ENCODE measurements at regions not wholly inside any gene's neighbourhood (a gene's known extent, or its start where the extent isn't known, plus 50 kb on each side); places are given as distances from the start of the nearest gene placed in this dataset.

DNA sequence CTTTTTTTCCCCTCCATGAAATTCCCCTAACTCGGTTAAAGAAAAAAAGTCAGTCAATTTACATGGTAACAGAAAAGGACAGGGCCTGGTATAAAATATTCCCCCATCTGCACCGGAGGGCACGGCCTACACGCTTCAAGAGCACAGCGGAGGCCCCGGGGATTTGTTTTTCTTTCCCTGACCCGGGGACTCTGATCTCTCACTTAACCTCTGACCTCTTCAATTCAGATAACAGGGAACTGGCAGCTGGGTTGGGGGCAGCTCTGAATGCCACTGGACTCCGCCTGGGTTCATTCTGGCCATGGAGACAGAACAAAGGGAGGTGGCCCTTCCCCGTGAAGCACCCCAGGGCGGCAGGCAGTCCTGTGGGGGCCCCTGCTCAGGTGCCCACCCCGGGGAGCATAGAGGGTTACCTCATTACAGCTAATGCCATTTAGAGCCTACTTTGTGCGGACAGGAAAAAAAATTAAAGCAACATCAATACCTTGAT, 257.5 kb downstream of the SHQ1 start:
- no peak for DNase-seq

DNA sequence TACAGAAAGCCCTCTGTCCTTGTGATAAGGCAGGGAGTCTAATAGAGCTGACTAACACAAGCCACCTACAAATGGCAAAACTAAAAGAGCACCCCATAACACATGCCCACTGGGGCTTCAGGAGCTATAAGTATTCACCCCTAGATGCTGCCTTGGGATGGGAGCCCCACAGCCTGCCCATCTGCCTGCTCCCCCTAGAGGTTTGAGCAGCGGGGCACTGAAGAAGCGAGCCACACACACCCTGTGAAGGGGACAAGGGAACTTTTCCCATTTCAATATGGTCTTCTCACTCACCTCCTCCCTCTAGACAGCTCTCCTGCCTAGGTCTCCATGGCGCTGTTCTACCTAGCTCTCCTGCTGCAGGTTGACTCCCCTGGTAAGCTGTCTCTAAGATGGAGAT, 261.0 kb downstream of the SHQ1 start:
- DNase-seq: no peak

DNA sequence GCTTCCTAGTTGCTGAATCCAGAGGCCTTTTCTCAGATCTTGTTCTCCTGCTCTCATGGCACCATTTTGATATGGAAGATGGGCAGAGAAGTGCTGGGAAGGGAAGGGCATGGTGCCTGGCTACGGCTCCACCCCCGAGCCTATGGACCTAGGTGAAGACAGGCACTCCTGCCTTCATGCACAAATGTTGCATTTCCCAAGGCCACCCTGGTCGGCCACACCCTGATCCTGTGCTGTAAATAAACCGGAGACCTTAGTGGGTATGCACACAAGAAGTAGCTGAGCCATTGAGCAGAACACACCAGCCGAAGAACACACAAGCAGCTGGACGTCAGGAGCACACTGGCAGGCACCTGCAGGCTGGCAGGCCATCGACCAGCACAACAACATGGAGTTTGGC, 261.6 kb downstream of the SHQ1 start:
- DNase-seq: no peak

DNA sequence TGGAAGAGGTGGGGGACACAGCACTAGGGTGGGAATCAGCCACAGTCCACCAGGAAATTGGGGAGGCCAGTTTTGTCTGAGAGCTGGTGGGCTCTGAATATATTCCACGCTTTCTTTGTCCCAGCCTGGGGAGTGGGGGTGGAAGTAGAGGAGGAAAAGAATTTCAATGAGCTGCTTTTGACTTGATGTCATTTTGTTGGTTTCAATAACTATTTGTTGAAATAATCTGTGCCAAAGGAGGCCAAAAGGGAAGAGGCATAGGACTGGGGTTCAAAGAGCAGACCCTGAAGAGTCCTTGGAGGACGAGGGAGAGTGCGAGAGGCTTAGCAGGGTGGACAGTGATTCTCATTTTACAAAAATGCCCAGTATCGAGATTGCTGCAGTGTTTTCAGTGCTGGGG, 262.3 kb downstream of the SHQ1 start:
- DNase-seq: no peak

DNA sequence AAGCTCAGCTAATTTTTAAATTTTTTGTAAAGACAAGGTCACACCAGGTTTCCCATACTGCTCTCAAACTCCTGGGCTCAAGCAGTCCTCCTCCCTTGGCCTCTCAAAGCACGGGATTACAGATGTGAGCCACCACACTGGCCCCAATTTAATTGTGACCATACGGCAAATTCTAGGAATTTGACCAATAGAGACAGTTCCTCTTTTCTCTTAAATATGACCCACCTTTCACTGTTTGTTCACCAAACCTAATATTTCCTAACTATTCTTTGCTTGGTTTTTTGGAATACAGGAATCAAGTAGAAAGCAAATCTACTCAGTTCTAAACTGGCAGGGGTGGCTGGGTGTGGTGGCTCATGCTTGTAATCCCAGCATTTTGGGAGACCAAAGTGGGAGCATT, 264.0 kb downstream of the SHQ1 start:
- DNase-seq: no peak

DNA sequence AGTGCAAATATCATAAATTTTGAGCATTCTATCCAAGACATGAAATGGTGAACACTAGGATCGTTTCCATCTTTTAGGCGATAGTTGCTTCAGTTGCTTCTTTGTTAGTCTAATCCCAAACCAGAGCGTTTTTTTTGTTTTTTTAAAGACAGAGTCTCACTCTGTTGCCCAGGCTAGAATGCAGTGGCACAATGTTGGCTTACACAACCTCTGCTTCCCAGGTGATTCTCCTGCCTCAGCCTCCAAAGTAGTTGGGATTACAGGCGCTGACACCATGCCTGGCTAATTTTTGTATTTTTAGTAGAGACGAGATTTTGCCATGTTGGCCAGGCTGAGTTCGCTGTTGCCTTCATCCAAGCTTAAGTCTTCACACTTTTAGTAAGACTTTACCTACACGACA, 265.3 kb downstream of the SHQ1 start:
- no peak for DNase-seq

DNA sequence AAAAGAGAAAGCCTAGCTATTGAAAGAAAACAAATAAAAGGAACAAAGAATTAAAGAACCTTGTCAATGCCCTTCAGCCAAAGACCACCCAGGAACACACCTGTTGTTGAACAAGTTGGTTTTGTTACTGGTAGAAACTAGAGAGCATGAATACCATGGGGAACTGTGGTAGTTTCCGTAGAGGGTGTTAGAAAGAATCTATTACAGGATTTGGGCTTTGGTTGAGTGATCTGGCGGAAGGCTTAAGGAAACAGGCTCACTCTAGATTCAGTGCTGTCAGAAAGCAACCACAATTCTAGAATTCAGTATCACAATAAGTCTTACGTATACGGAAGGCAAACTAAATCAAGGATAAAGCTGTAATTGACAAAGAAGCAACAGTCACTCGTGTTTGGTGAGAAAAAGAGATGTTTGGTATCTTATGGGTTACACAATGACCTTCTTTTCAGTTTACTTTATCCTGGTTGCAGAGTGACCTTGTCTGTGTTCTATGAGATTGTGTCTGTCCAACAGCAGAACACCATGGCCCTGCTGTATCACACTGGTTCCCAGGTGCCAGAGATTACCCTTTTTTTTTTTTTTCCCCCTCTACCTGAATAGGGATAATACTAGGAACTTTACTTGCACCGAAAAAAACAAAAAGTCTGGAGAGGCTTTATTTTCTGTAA, 265.9 kb downstream of the SHQ1 start:
- no peak for DNase-seq

DNA sequence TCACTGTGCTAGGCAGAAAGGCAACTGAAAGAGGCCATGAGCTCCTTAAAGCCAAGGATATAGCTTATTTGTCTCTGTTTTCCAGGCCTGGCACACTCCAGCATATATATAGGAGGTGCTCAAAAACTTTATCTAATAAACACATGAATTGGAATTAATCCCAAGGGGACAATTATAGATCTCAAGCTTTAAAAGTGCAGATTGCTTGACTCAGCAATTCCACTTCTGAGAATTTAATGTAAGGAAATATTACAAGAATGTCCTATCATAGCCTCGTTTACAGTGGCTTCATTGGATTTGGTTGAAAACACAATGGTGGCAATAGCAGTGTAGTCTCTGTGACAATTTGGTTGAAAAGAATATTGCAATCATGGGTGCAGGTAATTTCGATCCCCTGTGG, 267.3 kb downstream of the SHQ1 start:
- DNase-seq: no peak

DNA sequence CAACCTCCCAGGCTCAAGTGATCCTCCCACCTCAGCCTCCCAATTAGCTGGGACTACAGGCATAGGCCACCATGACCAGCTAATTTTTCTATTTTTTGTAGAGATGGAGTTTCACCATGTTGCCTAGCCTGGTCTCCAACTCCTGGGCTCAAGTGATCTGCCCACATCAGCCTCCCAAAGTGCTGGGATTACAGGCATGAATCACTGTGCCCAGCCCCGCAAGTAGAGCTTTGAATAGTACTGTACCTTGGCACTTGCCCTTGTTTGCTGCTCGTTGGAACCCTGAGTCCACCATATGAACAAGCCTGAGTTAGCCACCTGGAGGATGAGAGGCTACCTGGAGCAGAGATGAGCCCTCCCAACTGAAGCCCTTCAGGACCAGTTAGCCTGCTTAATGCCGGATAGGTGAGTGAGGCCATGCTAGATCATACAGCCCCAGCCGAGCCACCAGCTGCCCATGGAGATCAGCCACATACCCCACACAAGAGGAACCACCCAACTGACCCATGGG, 267.9 kb downstream of the SHQ1 start:
- no peak for DNase-seq

DNA sequence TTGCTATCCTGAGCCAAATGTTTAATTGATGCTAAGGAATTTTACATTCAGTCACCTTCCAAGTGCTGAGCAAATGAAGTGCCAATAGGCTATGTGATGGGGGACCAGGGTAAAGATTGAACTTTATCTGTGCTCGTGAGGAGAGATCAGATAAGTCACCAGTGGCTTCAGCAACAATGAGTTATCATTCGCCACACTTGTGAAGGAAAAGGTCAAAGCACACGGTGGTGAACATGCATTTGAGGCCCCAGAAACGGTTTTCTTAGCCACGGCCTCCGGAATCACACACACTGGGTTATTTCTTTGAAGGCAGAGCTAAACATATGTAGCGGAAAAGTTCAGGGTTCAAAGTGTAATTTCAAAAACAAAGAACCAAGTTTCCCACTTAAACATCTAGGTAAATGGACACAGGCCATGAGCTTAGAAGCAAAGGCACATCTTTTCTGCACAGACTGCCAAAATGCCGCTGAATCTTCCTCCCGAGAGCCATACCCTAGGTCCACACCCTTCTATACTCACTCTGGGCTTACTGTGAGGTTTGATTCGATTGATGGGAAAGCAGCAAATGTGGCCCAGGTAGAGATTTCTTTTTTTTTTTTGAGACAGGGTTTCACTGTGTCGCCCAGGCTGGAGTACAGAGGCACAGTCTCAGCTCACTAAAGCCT, 268.5 kb downstream of the SHQ1 start:
- no peak for DNase-seq

DNA sequence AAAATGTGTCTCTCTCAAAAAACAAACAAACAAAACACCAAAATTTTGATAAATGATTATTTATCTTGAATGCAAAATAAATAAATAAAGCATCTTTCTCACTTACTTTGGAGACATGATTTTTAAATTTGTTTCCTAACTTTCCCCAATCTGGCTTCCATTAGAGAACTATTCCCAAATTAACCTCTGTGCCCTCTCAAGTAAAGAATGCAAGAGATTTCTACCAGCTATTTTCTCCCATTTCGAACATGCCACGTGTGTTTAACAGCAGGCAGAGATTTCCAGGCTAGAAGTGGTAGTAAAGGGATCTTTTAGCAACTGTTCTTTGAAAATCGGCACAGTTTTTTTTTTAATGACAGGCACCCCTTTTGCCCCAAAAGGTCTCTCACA, 269.1 kb downstream of the SHQ1 start:
- DNase-seq: no peak

DNA sequence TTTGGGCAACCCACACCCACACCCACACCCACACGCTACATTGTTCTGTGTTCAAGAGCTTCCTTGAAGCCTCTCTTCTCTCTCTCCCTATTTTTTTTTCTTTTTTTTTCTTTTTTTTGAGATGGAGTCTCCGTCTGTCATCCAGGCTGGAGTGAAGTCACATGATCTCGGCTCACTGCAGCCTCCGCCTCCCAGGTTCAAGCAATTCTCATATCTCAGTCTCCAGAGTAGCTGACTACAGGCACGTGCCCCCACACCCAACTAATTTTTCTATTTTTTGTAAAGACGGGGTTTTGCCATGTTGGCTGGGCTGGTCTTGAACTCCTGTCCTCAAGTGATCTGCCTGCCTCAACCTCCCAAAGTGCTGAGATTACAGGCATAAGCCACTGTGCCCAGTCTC, 271.1 kb downstream of the SHQ1 start:
- no peak for DNase-seq

DNA sequence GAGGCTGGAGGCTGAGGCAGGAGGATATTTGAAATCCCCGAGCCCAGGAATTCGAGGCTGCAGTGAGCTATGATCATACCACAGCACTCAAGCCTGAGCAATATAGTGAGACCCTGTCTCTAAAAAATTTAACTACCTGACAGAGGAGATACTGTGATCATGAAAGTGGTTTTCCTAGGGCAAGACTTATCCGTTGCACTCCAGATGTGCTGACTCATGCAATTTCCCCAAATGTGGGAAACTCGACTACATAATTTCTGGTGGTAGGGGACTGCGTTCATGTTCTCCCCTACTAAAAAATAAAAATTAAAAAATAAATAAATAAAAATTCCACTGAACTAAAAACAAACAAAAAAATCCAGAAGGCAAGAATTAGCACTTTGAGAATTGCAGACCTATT, 271.7 kb downstream of the SHQ1 start:
- no peak for DNase-seq

DNA sequence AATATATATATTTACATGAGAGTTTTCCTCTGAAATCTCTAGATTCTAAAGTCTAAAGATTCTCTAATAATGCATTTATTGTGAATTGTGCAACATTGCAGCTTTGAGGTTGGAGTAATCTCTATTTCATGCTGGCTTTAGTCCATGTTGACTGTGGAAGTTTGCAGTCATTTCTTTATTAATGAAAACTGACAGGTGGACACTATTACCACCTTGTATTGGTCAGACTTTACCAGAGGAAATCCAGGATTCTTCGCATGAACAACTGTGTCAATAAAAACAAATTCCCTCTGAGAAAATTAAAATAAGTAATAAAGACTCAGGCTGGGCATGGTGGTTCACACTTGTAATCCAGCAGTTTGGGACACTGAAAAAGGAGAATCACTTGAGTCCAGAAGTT, 274.1 kb downstream of the SHQ1 start:
- DNase-seq: no peak

DNA sequence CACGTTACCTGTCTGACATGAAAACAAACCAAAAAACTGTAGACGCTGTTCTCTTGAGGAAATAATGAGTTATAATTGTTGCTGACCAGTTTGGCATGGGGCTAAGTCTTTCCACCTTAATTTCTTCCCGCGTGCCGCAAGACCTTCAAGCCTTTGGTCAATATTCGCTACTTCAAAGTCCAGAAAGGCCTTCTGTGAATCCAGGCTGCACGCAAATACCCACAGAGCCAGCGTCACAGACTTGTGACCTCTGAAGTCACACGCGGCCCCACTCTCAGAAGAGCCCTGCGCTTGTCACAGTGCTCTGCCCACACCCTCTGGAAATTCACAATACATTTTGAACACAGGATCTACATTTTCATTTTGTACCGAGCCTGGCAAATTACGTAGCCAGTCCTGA, 275.2 kb downstream of the SHQ1 start:
- DNase-seq: no peak

DNA sequence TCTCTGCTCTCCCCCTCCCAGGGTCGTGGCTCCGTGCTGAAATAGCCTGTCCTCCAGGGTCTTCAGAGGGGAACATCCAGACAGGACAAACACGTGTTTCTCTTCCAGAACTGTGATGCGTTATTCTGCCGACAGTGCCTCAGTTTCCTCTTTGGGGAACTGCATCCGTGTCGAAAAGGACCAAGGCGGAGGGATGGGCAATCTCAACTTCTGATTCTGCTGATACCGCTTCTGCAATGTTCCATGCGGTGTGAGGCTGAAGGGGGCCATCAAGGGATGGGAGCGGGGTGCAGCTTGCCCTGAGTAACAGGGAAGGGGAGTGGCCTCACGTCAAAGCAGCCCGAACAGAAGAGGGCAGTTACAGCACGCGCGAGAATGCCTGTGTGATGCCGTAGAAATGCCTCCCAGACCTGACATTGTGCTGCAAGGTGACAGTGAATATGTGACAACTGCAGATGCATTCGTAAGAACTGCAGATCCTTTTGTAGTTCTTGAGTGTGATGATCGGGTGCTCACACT, 275.7 kb downstream of the SHQ1 start:
- no peak for DNase-seq

DNA sequence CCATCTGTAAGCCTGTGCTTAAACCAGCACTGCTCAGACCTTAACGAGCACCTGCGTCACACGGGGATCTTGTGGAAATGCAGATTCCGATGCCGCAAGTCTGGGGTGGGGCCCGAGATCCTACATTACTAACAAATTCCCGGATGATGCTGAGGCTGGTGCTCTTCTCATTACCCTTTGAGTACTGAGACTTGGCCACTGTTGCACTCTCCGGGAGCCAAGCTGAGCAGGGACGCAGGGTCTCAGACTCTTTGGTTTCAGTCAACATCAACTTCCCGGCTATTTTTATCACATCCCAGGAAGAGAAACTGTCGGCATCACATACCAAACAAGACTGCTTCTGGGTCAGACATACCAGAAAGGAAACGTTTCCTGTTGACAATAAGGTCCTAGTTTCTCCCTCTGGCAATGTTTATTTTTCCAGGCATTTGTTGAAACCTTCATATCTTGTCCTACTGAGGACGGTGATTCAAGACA, 276.6 kb downstream of the SHQ1 start:
- DNase-seq: no peak

DNA sequence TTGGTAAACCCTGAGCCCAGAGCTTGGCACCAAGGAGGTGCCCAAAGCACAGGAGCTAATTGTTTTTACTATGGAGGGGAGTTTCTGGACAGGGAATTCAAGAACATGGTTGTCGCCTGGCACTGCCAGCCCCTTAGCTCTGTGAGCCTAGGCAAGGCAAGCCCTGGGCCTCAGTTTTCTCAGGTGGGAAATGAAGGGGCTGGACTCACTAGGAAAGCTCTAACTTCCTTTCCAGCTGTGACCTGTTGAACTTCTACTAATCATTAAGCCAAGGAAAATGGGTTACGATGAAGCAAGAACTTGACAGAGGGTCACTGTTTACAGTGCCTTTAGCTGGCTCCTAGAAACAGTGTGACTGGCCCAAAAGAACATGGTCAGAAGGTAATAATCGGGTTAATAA, 277.2 kb downstream of the SHQ1 start:
- no peak for DNase-seq

DNA sequence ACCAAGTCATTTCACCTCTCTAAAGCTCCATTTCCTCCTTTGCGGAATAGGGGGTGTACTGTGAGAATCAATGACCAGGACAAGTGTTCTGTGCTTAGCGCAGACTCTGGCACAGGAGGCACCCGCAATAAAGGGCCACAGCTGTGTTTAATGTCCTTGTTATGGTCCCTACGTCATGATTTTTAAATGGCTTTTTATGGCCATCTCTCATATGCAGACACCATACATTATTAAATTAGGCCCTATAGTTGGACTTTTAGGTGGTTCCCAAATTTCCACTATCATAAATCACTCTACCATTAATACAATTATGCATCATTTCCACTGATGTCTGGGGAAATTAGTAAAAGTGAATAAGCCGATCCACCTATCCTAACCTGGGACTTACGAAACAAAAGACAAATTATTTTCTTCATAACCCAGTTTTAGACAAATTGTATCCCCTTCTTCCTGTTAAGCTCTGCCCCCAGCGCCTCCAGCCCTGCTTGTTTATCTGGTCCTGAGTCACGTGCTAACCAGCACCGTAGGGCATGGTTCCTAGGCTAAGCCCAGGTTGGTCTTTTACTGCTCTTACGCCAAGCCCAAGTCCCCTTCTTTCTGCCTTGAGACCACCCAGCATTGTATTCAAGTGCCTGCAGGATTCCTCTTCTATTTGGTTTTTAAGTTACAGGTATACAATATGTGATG, 278.3 kb downstream of the SHQ1 start:
- no peak for DNase-seq

DNA sequence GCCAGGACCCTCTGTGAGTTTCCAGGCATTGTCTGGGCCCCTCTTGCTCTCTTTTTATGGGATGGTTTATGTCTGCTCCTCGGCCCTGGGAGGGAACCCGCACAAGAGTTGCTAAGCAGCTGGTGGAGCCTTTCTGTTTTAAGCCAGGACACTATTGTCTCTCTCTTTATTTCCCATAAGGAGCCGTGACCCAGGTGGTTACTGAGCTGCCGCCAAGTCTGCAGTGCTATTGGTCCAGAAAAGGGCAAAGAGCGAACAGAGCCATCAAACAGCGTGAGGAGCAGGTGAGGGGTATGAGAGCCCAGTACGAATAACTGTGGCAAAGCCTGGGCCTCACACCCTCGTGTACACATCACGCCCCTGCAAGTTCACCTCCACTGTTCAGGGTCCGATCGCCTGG, 280.2 kb downstream of the SHQ1 start:
- no peak for DNase-seq

DNA sequence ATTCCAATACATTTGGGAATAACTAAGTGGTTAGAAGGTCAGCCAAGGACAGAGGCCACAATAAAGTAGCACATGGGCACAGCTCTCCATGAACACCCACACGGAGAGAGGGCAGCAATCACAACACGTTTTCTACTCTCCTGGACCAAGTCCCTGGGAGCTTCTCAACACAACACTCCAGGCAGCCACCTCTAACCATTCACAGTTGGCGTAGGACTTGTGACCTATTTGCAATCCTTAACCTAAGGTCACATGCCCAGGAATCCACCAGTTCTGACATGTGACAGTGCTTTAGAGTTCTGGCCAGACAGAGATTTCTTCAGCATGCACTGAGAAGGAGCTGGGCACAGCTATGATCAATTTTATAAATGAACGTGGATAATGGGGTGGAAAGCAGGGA, 280.8 kb downstream of the SHQ1 start:
- no peak for DNase-seq

DNA sequence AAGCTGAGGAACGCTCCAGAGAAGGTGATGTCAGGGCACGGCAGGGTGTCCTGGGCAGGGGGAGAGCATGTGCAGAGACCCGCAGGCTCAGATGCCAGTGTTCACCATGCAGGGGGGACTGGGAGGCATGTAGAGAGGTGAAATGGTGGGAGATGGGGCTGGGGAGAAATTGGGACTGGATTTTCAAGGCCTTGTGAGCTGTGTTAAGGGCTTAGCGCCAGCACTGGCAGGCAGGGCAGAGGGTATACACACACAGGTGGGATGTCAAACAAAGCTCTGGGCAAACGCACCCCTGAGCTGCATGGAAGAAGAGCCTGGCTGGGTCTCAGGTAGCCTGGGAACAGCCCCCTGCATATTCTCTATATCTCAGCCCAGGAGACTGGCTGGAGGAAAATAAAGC, 282.7 kb downstream of the SHQ1 start:
- DNase-seq: no peak

DNA sequence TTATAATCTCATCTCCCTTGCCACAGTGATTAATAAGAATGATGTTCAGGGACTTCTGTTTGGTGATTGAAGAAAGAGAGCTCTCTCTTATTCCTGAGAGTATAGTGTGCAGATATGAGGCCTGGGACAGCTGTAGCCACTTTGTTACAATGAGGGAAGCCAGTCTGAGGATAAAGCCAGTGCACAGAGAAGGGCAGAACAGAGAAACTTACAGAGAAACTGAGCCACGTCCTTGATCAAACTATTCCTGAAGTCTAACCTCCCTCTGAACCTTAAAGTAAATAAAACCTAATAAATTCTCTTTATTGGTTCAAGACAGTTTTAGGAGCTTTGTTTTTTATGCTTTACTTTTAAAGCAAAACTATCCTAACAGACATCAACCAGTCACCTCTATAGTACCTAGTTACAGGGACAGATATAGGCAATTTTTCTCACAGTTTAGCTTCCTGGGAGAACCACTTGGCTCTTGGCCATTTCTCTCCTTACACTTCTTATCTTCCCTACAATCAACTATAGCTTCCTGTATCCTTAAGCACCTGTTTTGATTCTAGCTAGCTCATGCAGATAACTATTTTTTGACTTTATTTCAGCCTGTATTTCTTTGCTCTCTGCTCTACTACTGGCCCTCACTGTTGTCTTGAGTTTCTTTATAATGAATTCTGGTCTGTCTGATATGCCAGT, 284.4 kb downstream of the SHQ1 start:
- DNase-seq: no peak
